IPS-18c (cell line): ENCODE measurements at regions not wholly inside any gene's neighbourhood (a gene's known extent, or its start where the extent isn't known, plus 50 kb on each side); places are given as distances from the start of the nearest gene placed in this dataset.

Source experiments
- H3K4me3 ChIP-seq: 2 replicates; pipeline ENCODE4 v1.7.0; 2013; ENCODE audit warnings: low read depth, mild to moderate bottlenecking, low read length, moderate library complexity; ENCODE audit not compliant: insufficient read depth
- H3K9me3 ChIP-seq: one replicate; pipeline ENCODE4 v1.6.1; 2013; ENCODE audit warnings: mild to moderate bottlenecking, low read length, moderate library complexity; ENCODE audit not compliant: control insufficient read depth, insufficient read depth

- H3K4me3 ChIP-seq = no peak overlapping the region
- H3K9me3 ChIP-seq = no peaks in the 10 kb centered on the region
Measured at GRCh38 chr5:156170351-156170961, 156.5 kb upstream of the SGCD start.

GRCh38 chr5:156174225-156174624, 152.7 kb upstream of the SGCD start:
- Histone ChIP-seq H3K9me3 (no peaks in the 10 kb centered on the region), H3K4me3 (no peak overlapping the region)

- Histone ChIP-seq H3K4me3 (no peak overlapping the region), H3K9me3 (no peaks in the 10 kb centered on the region)
Measured at GRCh38 chr5:156178117-156178516, 148.8 kb upstream of the SGCD start.

- no peaks in the 10 kb centered on the region for H3K9me3 ChIP-seq
- no peak overlapping the region for H3K4me3 ChIP-seq
Measured at GRCh38 chr5:156181656-156182055, 145.3 kb upstream of the SGCD start.

- no peak overlapping the region for H3K4me3 ChIP-seq
- no peaks in the 10 kb centered on the region for H3K9me3 ChIP-seq
Measured at GRCh38 chr5:156182174-156182967, 144.6 kb upstream of the SGCD start.

- Histone ChIP-seq H3K4me3 (no peak overlapping the region), H3K9me3 (no peaks in the 10 kb centered on the region)
Measured at GRCh38 chr5:156186760-156187159, 140.2 kb upstream of the SGCD start.

GRCh38 chr5:156188016-156188415, 138.9 kb upstream of the SGCD start:
- H3K4me3 ChIP-seq = no peak overlapping the region
- no peaks in the 10 kb centered on the region for H3K9me3 ChIP-seq

GRCh38 chr5:156189628-156190027, 137.3 kb upstream of the SGCD start:
- H3K9me3 ChIP-seq = no peaks in the 10 kb centered on the region
- H3K4me3 ChIP-seq = no peak overlapping the region

GRCh38 chr5:156191547-156191946, 135.4 kb upstream of the SGCD start:
- Histone ChIP-seq H3K4me3 (no peak overlapping the region), H3K9me3 (no peaks in the 10 kb centered on the region)

GRCh38 chr5:156197042-156197635, 129.8 kb upstream of the SGCD start:
- H3K4me3 ChIP-seq = no peak overlapping the region
- H3K9me3 ChIP-seq = no peaks in the 10 kb centered on the region

GRCh38 chr5:156199045-156199444, 127.9 kb upstream of the SGCD start:
- H3K9me3 ChIP-seq = no peaks in the 10 kb centered on the region
- no peak overlapping the region for H3K4me3 ChIP-seq

- Histone ChIP-seq H3K9me3 (no peaks in the 10 kb centered on the region), H3K4me3 (no peak overlapping the region)
Measured at GRCh38 chr5:156200938-156201787, 125.8 kb upstream of the SGCD start.

- Histone ChIP-seq H3K4me3 (no peak overlapping the region), H3K9me3 (no peaks in the 10 kb centered on the region)
Measured at GRCh38 chr5:156201788-156202403, 125.1 kb upstream of the SGCD start.

GRCh38 chr5:156208271-156208670, 118.7 kb upstream of the SGCD start:
- no peaks in the 10 kb centered on the region for H3K9me3 ChIP-seq

GRCh38 chr5:156218367-156219158, 108.4 kb upstream of the SGCD start:
- H3K9me3 ChIP-seq = no peaks in the 10 kb centered on the region
- no peak overlapping the region for H3K4me3 ChIP-seq

More at GRCh38 chr5:156208271-156208670, 118.7 kb upstream of the SGCD start:
- no peak overlapping the region for H3K4me3 ChIP-seq

- Histone ChIP-seq H3K9me3 (no peaks in the 10 kb centered on the region), H3K4me3 (no peak overlapping the region)
Measured at GRCh38 chr5:156219483-156220005, 107.4 kb upstream of the SGCD start.
